VCaP (cell line): ENCODE measurements at regions not wholly inside any gene's neighbourhood (a gene's known extent, or its start where the extent isn't known, plus 50 kb on each side); places are given as distances from the start of the nearest gene placed in this dataset.
"Not testable (repeated sequence)": the region's sequence is repeated elsewhere in the genome, so short reads cannot be mapped to it uniquely, and the experiment has no call there.

Experiments used
- H3K27ac ChIP-seq: fragments of 450-650 bp; 2 replicates; pipeline ENCODE4 v1.5.1; 2017
- CTCF ChIP-seq: fragments of 450-650 bp; conservative IDR thresholded peaks from 2 replicates; pipeline ENCODE4 v1.5.1; 2017; ENCODE audit warnings: mild to moderate bottlenecking, moderate library complexity

- TF ChIP-seq CTCF: no peak
- no peak overlapping the region for H3K27ac ChIP-seq
Measured at GRCh38 chr15:96162322-96162721, 168.2 kb upstream of the NR2F2 start.

GRCh38 chr15:96165081-96165480, 165.4 kb upstream of the NR2F2 start:
- no peak overlapping the region for H3K27ac ChIP-seq
- TF ChIP-seq CTCF: no peak

- TF ChIP-seq CTCF: no peak
- H3K27ac ChIP-seq: no peak overlapping the region
Measured at GRCh38 chr15:96165775-96166174, 164.7 kb upstream of the NR2F2 start.

GRCh38 chr15:96166223-96167200, 164.0 kb upstream of the NR2F2 start:
- H3K27ac ChIP-seq: no peak overlapping the region
- no peak for TF ChIP-seq CTCF

- not testable (repeated sequence) for H3K27ac ChIP-seq
Measured at GRCh38 chr15:96170616-96170978, 159.9 kb upstream of the NR2F2 start.

GRCh38 chr15:96170979-96171739, 159.3 kb upstream of the NR2F2 start:
- H3K27ac ChIP-seq: no peak overlapping the region
- no peak for TF ChIP-seq CTCF

- TF ChIP-seq CTCF: no peak
- no peak overlapping the region for H3K27ac ChIP-seq
Measured at GRCh38 chr15:96171853-96172296, 158.6 kb upstream of the NR2F2 start.

- H3K27ac ChIP-seq: no peak overlapping the region
- TF ChIP-seq CTCF: no peak
Measured at GRCh38 chr15:96172417-96172816, 158.1 kb upstream of the NR2F2 start.
